GM23248 (cell line): ENCODE measurements at regions not wholly inside any gene's neighbourhood (a gene's known extent, or its start where the extent isn't known, plus 50 kb on each side); places are given as distances from the start of the nearest gene placed in this dataset.
A peak's percentile ranks its signal among the peaks of the same experiment; 100 is the strongest.

Experiments
- DNase-seq: peaks from one replicate; pipeline ENCODE4 v3.0.0-alpha.2; 2015
- H2AFZ ChIP-seq: fragments of 200-600 bp; sonication (generic); 2 replicates; pipeline ENCODE4 v1.6.1; 2016; ENCODE audit warnings: antibody characterized with exemption
- H3F3A ChIP-seq: fragments of 200-600 bp; sonication (generic); 2 replicates; pipeline ENCODE4 v1.6.1; 2016; ENCODE audit warnings: mild to moderate bottlenecking, antibody characterized with exemption, mixed run types; ENCODE audit not compliant: insufficient read depth
- H3K27ac ChIP-seq: fragments of 200-600 bp; sonication (generic); 2 replicates; pipeline ENCODE4 v1.5.1; 2016; ENCODE audit warnings: mild to moderate bottlenecking
- H3K27me3 ChIP-seq: fragments of 200-600 bp; sonication (generic); replicated peaks from 2 replicates; pipeline ENCODE4 v1.6.1; 2016; ENCODE audit warnings: mild to moderate bottlenecking; ENCODE audit not compliant: insufficient read depth
- H3K36me3 ChIP-seq: fragments of 200-600 bp; sonication (generic); 2 replicates; pipeline ENCODE4 v1.6.1; 2016; ENCODE audit warnings: low read depth, mild to moderate bottlenecking
- H3K4me1 ChIP-seq: fragments of 200-600 bp; sonication (generic); 2 replicates; pipeline ENCODE4 v1.6.1; 2016; ENCODE audit warnings: mild to moderate bottlenecking; ENCODE audit not compliant: insufficient read depth
- H3K4me2 ChIP-seq: fragments of 200-600 bp; sonication (generic); one replicate; pipeline ENCODE4 v1.6.1; 2016; ENCODE audit warnings: mild to moderate bottlenecking; ENCODE audit not compliant: unreplicated experiment
- H3K4me3 ChIP-seq: fragments of 200-600 bp; sonication (generic); 2 replicates; pipeline ENCODE4 v1.5.1; 2016; ENCODE audit warnings: mild to moderate bottlenecking
- H3K79me2 ChIP-seq: fragments of 200-600 bp; sonication (generic); 2 replicates; pipeline ENCODE4 v1.6.1; 2016; ENCODE audit warnings: mild to moderate bottlenecking; ENCODE audit not compliant: insufficient read depth
- H3K9ac ChIP-seq: fragments of 200-600 bp; sonication (generic); 2 replicates; pipeline ENCODE4 v1.6.1; 2016; ENCODE audit warnings: mild to moderate bottlenecking
- H3K9me2 ChIP-seq: fragments of 200-600 bp; sonication (generic); 2 replicates; pipeline ENCODE4 v1.6.1; 2016; ENCODE audit warnings: mixed run types, mild to moderate bottlenecking, moderate library complexity; ENCODE audit not compliant: insufficient read depth
- H3K9me3 ChIP-seq: fragments of 200-600 bp; sonication (generic); one replicate; pipeline ENCODE4 v1.6.1; 2017; ENCODE audit warnings: low read depth
- H4K20me1 ChIP-seq: fragments of 200-600 bp; sonication (generic); 2 replicates; pipeline ENCODE4 v1.6.0; 2016; ENCODE audit not compliant: insufficient read depth
- EZH2 ChIP-seq: fragments of 200-600 bp; sonication (generic); IDR thresholded peaks from 2 replicates; pipeline ENCODE4 v1.6.1; 2018; ENCODE audit warnings: antibody characterized with exemption, mild to moderate bottlenecking; ENCODE audit not compliant: insufficient read depth, poor library complexity, severe bottlenecking
- EZH2phosphoT487 ChIP-seq: fragments of 200-600 bp; sonication (generic); IDR thresholded peaks from 2 replicates; pipeline ENCODE4 v1.6.1; 2018; ENCODE audit warnings: antibody characterized with exemption, moderate library complexity, mild to moderate bottlenecking, low read depth; ENCODE audit not compliant: insufficient read depth
- WGBS, 2 experiments: methylation state at CpG; one replicate each; pipeline ENCODE4 v1.1.6; 2015 to 2017; ENCODE audit warnings: low lambda C conversion rate in 2 of 2, low coverage in 1 of 2; ENCODE audit errors: missing lambda C conversion rate in 2 of 2; 5-methylcytosine and 5-hydroxymethylcytosine counted together
- in situ Hi-C: fragments of 300-500 bp; cut with MboI; formaldehyde crosslinking; loops from 2 replicates; pipeline ENCODE4 v1.15.0; 2020

GRCh38 chr1:91596474-91596873 is 95.8 kb downstream of the CDC7 start:
- Histone ChIP-seq H3K27me3 (no peaks in the 10 kb centered on the region), H2AFZ (no peak overlapping the region), H3K9me3 (no peaks in the 10 kb centered on the region), H3K27ac (peak overlapping the region; percentile 8; the same call in 1 of the 2 replicates), H3K9ac (no peak overlapping the region), H3K4me2 (peak overlapping the region; percentile 17), H3K36me3 (no peaks in the 10 kb centered on the region), H3K79me2 (no peaks in the 10 kb centered on the region), H3K4me1 (peaks cover 11% of the 10 kb centered on the region), H3F3A (peaks cover 13% of the 10 kb centered on the region; the same call in 1 of the 2 replicates), H3K9me2 (no peaks in the 10 kb centered on the region), H3K4me3 (no peak overlapping the region), H4K20me1 (no peaks in the 10 kb centered on the region)
- peak; percentile 78 for DNase-seq
- in situ Hi-C loops: no loop called here
- 0 to 7% methylated on average over 1 of the region's 1 CpG for WGBS, 2 experiments
- TF ChIP-seq EZH2: no peak
- no peak for TF ChIP-seq EZH2phosphoT487

GRCh38 chr1:91597215-91597614 is 96.6 kb downstream of the CDC7 start:
- peaks cover 13% of the 10 kb centered on the region; the same call in 1 of the 2 replicates for H3F3A ChIP-seq
- in situ Hi-C loops: no loop called here
- TF ChIP-seq EZH2 (no peak), EZH2phosphoT487 (no peak)
- H3K4me1 ChIP-seq: peaks cover 13% of the 10 kb centered on the region
- H3K36me3 ChIP-seq: no peaks in the 10 kb centered on the region
- no peaks in the 10 kb centered on the region for H4K20me1 ChIP-seq
- H3K27ac ChIP-seq: no peak overlapping the region
- WGBS, 2 experiments: 50 to 55% methylated on average over 2 of the region's 2 CpGs
- no peak overlapping the region for H3K9ac ChIP-seq
- no peak overlapping the region for H3K4me3 ChIP-seq
- H3K4me2 ChIP-seq: no peak overlapping the region
- peak; percentile 21 for DNase-seq
- H3K9me3 ChIP-seq: no peaks in the 10 kb centered on the region
- H3K9me2 ChIP-seq: no peaks in the 10 kb centered on the region
- H3K79me2 ChIP-seq: no peaks in the 10 kb centered on the region
- no peak overlapping the region for H2AFZ ChIP-seq
- H3K27me3 ChIP-seq: no peaks in the 10 kb centered on the region

- WGBS, 2 experiments: 48 to 53% methylated on average over 11 of the region's 11 CpGs
- TF ChIP-seq EZH2 (no peak), EZH2phosphoT487 (no peak)
- H4K20me1 ChIP-seq: no peaks in the 10 kb centered on the region
- no peak overlapping the region for H3K4me3 ChIP-seq
- H3F3A ChIP-seq: peaks cover 13% of the 10 kb centered on the region; the same call in 1 of the 2 replicates
- no peaks in the 10 kb centered on the region for H3K79me2 ChIP-seq
- H3K4me1 ChIP-seq: peaks cover 19% of the 10 kb centered on the region
- H3K36me3 ChIP-seq: no peaks in the 10 kb centered on the region
- no peak overlapping the region for H3K27ac ChIP-seq
- H3K4me2 ChIP-seq: no peak overlapping the region
- H3K9ac ChIP-seq: no peak overlapping the region
- H3K9me3 ChIP-seq: no peaks in the 10 kb centered on the region
- no peak overlapping the region for H2AFZ ChIP-seq
- DNase-seq: no peak
- no peaks in the 10 kb centered on the region for H3K27me3 ChIP-seq
- H3K9me2 ChIP-seq: no peaks in the 10 kb centered on the region
- in situ Hi-C loops: no loop called here
These were observed 100.0 kb downstream of the CDC7 start for GRCh38 chr1:91600431-91601337.

GRCh38 chr1:91601554-91602376 is 101.1 kb downstream of the CDC7 start:
- no peaks in the 10 kb centered on the region for H4K20me1 ChIP-seq
- H3K9me3 ChIP-seq: no peaks in the 10 kb centered on the region
- 53 to 55% methylated on average over 11 to 12 of the region's 12 CpGs for WGBS, 2 experiments

More at GRCh38 chr1:91601554-91602376, 101.1 kb downstream of the CDC7 start:
- in situ Hi-C loops: no loop called here
- H3K4me2 ChIP-seq: no peak overlapping the region
- no peak overlapping the region for H3K9ac ChIP-seq
- H3F3A ChIP-seq: peaks cover 3% of the 10 kb centered on the region; the same call in 1 of the 2 replicates
- no peak overlapping the region for H3K27ac ChIP-seq
- no peaks in the 10 kb centered on the region for H3K9me2 ChIP-seq
- no peak overlapping the region for H3K4me3 ChIP-seq
- H3K27me3 ChIP-seq: no peaks in the 10 kb centered on the region
- TF ChIP-seq EZH2phosphoT487: no peak
- TF ChIP-seq EZH2: no peak
- H3K4me1 ChIP-seq: 0 out of 2 replicates have a peak, but pooled peaks cover 11% of the 10 kb centered on the region
- no peaks in the 10 kb centered on the region for H3K36me3 ChIP-seq
- DNase-seq: no peak
- H2AFZ ChIP-seq: no peak overlapping the region
- H3K79me2 ChIP-seq: no peaks in the 10 kb centered on the region
